C4-2B (cell line): ENCODE measurements at regions not wholly inside any gene's neighbourhood (a gene's known extent, or its start where the extent isn't known, plus 50 kb on each side); places are given as distances from the start of the nearest gene placed in this dataset.
"Not testable (repeated sequence)": the region's sequence is repeated elsewhere in the genome, so short reads cannot be mapped to it uniquely, and the experiment has no call there.

ENCODE experiments used
- H3K27ac ChIP-seq: fragments of 450-650 bp; 2 replicates; pipeline ENCODE4 v1.5.1; 2017
- CTCF ChIP-seq: fragments of 450-650 bp; conservative IDR thresholded peaks from 2 replicates; pipeline ENCODE4 v1.5.1; 2017; ENCODE audit warnings: mild to moderate bottlenecking
- ZFX ChIP-seq: fragments of 450-650 bp; IDR thresholded peaks from 2 replicates; pipeline ENCODE4 v1.6.1; 2017

- H3K27ac ChIP-seq = not testable (repeated sequence)
These were observed 121.8 kb downstream of the OR4M2 start for GRCh38 chr15:22201993-22202659.

- not testable (repeated sequence) for H3K27ac ChIP-seq
These were observed 122.9 kb downstream of the OR4M2 start for GRCh38 chr15:22203208-22203607.

- not testable (repeated sequence) for H3K27ac ChIP-seq
These were observed 128.8 kb downstream of the OR4M2 start for GRCh38 chr15:22209086-22209485.

- H3K27ac ChIP-seq = not testable (repeated sequence)
These were observed 142.3 kb downstream of the OR4M2 start for GRCh38 chr15:22222596-22222995.

GRCh38 chr15:22224241-22224671, 143.9 kb downstream of the OR4M2 start:
- H3K27ac ChIP-seq = no peak overlapping the region
- TF ChIP-seq CTCF (peak; percentile 24), ZFX (no peak)

GRCh38 chr15:22224961-22225360, 144.6 kb downstream of the OR4M2 start:
- not testable (repeated sequence) for H3K27ac ChIP-seq

GRCh38 chr15:22226034-22226790, 145.9 kb downstream of the OR4M2 start:
- no peak overlapping the region for H3K27ac ChIP-seq
- TF ChIP-seq ZFX (no peak), CTCF (no peak)

- TF ChIP-seq ZFX (no peak), CTCF (no peak)
- no peak overlapping the region for H3K27ac ChIP-seq
These were observed 147.2 kb downstream of the OR4M2 start for GRCh38 chr15:22227411-22228100.

GRCh38 chr15:22228101-22228762, 147.9 kb downstream of the OR4M2 start:
- TF ChIP-seq ZFX (no peak), CTCF (no peak)

More at GRCh38 chr15:22228101-22228762, 147.9 kb downstream of the OR4M2 start:
- H3K27ac ChIP-seq = no peak overlapping the region
